NCI-H2171 treated with DMSO at 0.1 percent for 48 hours (cell line): ENCODE measurements at regions not wholly inside any gene's neighbourhood (a gene's known extent, or its start where the extent isn't known, plus 50 kb on each side); places are given as distances from the start of the nearest gene placed in this dataset.
"Not testable (repeated sequence)": the region's sequence is repeated elsewhere in the genome, so short reads cannot be mapped to it uniquely, and the experiment has no call there.

Experiments
- DNase-seq: peaks from one replicate; lab custom pipeline; 2025; lab: John Stamatoyannopoulos, UW

DNA sequence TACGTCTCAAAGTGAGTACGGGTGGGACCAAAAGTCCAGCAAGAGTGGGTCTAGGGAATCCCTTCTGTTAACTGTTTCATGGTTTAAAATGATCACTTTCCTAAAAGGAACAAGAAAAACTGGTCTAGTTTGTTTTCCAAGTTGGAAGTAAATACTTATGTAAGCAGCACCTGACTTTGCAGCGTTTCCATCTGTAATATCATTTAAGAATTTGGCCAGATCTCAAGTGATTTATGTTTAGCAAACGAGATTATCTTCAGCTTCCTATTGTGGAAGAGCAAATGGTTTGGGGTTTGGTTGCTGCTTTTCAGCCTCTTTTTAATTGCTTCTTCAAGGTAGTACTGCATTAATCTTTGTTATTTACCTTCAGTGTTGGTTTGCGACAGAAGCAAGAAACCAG lies 50.4 kb downstream of the FHIP1A start:
- no peak for DNase-seq

DNA sequence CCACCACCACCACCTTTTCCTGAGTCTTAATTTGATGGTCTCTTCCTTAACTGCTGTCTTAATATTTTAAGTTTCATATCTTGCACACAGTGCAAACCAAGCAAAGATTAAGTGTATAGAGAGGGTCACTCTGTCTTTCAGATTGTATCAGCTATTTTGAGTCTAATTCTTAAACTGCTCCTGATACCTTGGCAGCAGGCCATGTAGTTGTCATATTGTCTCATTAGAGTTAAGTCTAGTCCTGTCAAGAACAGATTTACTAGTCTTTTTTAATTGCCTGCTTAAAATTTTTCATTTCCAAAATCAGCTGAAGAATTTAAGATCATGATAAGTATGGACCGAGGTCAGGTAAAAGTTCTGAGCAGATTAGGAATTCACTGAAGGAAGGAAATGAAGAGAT lies 51.5 kb downstream of the FHIP1A start:
- DNase-seq = no peak

DNA sequence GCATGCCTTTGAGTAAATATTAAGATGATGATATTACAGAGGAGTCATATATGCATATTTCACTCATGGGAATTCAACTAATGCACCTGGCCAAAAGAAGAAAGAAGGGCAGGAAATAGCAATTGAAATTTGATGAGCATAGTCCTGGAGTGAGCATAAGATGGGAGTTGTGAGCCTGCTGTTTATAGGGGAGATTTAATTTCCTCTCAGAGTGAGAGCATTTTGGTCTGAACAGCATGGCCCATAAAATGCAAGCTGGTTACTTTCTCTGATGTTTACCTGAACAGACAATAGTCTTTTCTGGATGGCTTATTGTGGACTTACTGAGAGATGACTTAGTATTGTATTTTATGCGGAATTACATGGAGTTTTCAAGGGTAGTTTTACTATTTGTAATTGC lies 53.6 kb downstream of the FHIP1A start:
- DNase-seq = peak; percentile 75

DNA sequence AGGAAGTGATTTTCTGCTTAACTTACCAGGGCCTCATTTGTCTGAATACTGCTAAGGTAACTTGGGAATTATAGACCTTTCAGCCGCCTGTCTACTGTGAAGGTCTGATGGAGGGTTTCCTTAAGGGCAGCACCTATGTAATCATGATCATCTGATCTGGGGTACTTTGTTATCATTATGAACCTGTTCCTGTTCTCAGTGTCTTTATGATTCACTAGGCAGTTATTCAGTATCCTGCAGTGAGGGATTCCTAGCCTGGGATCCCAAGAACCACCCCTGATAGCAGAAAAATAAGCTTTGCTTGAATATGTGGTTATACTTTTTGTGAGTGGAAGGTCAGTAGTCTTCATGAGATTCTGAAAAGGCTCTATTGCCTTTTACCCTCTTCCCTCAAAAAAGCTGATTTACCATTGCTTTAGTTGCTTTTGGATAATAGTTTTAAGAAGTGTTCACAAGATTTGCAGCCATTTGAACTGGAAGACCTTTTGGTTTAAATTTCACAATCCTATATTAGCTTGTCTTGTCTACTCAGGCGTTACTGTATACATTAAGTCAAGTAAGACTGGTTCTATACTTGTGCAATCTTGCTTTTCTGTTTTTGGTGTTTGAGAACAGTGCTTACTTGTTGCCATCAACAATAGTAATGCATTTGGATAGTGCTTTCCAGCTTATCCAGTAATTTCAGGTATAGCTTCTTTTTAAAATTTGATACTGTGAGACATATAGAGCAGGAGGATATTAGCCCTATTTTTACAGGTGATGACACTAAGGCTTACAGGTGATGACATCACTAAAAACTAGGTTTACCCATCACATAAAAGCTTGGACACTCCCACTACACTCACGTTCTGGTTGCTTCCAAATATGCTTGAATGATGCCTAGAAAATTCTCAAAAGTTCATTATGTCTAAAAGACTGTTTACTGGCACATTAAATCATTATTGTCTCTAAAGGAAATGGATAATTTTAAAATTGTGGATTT lies 60.0 kb downstream of the FHIP1A start:
- no peak for DNase-seq

DNA sequence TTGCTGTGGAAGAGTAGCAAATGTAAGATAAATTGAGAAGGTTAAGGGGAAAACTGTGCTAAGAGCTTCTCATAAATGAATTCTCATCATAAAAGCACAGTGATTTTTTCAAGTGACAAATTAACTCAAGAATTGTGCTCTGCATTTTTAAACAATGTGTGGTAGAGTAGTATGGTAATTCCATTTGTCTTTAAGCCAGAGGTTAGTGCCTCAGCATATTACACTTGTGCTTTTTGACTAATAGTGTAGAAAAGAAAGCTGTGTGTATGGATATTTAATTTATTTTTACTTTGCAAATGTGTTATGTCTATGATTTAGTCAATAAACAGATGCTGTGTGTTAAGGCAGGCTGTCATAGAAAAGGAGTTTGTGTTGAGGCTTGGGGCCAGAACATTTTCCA lies 61.0 kb downstream of the FHIP1A start:
- no peak for DNase-seq

DNA sequence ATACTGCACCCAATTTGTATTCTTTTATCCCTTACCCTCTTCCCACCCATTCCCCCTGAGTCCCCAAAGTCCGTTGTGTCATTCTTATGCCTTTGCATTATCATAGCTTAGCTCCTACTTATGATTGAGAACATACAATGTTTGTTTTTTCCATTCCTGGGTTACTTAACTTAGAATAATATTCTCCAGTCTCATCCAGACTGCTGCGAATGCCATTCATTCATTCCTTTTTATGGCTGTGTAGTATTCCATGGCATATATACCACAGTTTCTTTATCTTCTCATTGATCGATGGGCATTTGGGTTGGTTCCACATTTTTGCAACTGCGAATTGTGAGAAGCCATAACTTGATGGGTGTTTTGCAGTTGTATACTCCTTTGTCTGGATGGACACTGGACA lies 62.8 kb downstream of the FHIP1A start:
- DNase-seq = no peak

DNA sequence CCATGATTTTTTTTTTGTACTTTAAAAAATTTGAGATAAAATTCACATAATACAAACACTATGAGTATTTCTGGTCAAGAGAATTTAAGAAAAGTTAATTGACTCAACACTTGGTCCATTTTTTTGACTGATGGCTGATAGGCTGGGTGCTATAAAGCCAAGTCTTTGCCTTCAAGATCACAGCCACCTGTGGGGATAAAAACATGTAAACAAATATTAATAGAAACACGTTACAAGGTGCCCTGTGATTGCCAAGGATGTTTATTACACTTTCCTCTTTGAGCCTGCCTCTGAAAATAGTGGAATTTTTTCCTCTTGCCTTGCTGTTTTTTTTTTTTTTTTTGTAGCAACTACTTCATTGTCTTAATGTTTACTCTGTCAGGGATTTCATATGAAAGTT lies 63.3 kb downstream of the FHIP1A start:
- DNase-seq = no peak

DNA sequence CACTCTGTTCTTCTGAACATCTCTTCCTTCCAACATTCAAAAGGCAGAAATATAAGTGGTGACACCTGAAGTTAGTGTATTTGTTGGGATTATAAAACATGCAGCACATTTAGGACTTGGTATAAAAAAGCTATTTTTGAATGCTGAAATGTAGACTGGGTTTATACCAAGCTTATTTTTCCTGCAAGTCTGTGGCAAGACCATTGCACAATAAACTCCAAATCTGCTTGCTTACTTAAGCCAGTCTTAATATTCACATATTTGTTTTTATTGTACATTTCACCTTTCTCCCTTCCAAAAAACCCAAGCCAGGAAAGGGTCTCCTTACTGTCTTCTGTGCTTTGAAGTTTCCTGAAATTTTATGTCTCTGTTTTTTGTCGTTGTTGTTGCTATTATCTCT lies 63.7 kb downstream of the FHIP1A start:
- no peak for DNase-seq

DNA sequence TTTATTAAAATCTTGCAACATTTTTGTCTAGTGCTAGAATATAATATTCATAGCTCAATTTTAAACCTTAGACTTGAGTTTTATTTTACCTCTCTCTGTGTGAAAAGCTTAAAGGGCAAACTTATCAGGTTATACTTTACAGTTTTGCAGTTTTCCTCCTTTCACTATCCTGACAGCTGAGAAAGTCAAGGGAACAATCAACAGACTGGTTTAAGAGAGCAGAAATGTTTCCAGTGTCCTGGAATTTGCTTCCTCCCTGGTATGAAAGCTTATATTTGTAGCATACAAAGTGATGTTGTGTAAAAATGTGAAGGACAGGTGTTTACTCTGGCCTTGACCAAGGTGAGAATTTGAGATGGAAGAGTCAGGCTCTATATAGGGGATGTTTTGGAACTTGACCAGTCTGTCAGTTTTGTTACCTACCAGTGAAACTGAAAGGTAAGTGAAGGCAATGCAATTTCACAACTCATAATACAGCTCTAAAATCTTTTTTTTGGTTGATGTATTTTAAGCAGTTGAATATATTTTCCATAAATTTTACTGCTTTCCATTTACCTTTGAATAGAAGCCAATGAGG lies 64.6 kb downstream of the FHIP1A start:
- DNase-seq = no peak

DNA sequence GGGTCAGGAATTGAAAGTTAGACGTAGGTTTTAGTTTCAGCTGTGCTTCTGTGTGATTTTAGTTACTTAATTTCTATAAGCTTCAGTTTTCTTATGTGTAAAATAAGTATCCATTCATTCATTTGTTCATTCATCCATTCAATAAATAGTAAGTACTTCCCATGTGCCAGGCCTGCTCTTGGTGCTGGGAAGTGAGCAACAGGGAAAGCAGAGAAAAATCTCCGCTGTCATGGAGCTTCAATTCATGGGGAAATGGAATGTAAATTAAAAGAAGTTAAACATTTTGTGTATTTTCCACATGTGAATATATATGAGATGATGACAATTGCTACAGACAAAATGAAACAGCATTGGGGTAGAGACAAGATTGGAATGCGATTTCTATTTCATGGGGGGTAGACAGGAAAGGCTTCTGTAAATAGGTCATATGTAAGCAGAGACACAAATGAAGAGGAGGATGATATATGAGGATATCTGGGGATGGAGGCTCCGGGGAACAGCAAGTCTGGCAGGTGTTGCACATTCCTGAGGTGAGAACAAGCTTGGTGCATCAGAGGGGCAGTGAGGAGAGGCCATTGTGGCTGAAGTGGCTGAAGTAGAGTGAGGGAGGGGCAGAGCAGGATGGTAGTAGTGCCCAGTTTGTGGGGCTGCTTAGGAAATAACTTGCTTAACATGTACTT lies 66.2 kb downstream of the FHIP1A start:
- DNase-seq = no peak

DNA sequence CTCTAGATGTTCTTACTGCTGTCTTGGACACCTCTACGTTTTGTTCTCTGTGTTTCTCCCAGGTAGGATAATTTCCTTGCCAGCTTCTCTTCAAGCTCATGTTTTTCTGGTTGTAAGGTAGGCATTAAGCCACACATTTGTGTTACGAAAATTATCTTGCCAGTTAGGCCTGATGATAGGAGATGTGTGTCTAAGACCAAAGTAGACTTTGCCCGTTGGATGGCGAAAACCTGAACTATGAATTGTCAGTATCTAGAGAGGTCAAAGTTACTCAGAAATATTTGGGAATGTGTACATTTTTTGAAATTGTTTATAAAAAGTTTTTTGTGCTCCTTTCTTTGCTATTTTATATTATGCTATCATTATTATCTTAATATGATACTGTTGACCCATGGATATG lies 72.8 kb downstream of the FHIP1A start:
- no peak for DNase-seq

DNA sequence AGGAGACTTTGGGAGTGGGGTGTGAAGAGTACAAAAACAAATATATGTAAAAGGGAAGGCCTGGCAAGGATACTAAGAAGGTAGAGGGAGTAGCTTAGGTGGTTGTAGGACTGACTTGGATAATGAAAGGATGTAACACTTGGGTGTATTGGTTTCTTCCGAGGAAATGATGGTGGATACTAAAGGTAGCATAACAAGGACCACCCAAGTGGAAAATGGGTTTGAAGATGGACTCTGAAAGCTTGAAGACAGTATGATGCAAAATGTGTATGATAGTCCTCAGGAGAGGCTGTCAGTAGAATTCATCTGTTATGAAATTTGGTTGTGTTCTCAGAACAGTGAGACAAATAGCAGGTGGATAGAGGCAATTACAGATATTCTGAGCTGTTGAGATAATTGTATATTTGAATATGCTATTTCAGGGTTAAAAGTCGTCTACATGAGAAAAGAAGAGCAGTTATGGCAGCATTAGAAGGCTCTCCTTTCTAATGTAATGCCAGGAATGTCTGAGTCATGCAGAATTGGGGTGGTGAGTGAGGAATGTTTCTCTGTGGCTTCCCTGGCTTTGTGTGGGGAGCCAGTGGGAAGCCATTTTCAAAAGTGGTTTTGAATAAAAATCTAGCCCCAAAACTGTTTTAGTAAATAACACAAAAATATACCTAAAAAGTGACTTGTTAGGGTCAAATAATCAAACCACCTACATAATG lies 75.6 kb downstream of the FHIP1A start:
- DNase-seq = no peak

DNA sequence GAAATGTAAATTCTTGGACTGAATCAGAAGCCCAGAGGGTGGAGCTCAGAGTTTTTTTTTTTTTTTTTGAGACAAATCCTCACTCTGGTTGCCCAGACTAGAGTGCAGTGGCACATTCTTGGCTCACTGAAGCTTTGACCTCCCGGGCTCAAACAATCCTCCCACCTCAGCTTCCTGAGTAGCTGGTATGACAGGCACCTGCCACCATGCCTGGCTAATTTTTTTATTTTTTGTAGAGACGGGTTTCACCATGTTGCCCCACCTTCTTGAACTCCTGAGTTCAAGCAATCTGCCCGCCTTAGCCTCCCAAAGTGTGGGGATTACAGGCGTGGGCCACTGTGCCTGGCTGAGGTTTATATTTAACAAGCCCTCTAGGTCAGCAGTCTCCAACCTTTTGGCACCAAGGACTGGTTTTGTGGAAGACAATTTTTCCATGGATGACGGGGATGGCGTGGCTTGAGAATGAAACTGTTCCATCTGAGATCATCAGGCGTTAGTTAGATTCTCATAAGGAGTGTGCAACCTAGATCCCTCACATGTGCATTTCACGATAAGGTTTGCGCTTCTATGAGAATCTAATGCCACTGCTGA lies 76.7 kb downstream of the FHIP1A start:
- DNase-seq = no peak

DNA sequence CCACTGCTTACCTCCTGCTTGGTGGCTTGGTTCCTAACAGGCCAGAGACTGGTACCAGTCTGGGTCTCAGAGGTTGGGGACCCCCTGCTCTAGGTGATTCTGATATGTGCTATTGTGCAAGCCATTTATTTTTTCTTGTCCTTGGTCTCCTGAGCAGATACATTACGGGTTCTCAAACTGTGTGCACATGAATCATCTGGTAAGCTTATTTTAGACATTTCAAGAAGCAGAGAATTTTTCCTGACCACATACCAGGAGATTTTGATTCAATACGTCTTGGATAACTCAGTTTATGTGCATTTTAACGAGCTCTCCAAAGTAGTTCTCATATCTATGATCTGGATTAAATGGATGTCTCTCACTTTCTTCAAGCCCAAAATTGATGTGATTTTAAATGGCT lies 77.2 kb downstream of the FHIP1A start:
- no peak for DNase-seq

DNA sequence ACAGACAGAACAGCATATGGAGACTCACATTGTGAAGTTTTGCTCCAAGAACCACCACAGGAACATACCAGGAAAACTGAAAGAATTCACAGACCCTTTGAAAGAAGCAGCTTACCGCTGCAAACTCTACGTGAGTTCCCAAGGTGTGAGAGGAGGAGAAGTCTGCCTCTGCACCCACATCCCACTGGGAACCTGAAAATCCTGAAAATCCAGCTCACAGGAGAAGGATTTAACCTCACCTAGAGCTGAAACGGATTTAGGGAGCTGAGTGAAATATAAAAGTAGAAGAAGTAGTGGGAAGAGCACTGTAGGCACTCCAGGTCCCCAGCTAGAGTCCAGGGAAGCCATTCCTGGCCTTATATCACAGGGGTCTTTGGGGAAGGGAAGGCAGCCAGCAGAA lies 80.0 kb downstream of the FHIP1A start:
- no peak for DNase-seq

DNA sequence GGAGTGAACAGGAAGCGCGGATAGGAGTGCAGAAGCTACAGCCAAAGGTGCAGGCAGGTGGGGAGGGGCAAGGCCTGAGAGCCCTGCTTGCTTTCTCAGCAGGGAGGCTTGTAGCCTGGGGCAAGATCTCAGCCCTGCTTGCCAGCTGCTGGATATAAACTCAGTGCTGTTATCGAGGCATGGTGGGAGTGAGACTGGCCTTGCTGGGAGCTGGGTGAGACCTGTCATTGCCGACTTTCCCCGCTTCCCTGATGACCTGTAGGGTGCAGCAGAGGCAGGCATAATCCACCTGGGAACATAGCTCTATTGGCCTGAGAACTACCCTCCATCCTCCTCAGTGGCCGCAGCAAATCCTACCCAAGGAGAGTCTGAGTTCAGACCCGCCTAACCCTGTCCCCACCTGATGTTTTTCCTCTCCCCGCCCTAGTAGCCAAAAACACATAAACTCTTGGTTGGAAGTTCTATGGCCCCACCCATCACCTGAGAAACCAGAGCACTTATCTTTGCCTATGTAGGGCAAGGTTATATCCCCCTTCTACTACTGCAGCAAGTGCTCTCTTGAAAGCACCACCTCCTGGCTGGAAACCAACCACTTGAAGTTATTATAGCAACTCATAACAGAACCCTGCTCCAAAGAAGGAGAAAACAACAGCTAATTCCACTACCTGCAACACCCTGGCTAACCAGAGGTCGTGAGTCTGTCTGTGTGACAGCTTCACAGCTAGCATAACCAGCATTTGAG lies 80.7 kb downstream of the FHIP1A start:
- no peak for DNase-seq

DNA sequence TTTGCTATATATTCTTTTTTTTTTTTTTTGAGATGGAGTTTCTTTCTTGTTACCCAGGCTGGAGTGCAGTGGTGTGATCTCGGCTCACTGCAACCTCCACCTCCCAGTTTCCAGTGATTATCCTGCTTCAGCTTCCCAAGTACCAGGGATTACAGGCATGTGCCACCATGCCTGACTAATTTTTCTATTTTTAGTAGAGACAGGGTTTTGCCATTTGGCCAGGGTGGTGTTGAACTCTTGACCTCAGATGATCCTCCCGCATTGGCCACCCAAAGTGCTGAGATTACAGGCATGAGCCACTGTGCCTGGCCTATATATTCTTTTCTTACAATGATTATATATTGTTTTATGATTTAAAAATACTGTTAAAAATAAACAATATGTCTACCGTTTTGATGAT lies 86.6 kb downstream of the FHIP1A start:
- DNase-seq = not testable (repeated sequence)

DNA sequence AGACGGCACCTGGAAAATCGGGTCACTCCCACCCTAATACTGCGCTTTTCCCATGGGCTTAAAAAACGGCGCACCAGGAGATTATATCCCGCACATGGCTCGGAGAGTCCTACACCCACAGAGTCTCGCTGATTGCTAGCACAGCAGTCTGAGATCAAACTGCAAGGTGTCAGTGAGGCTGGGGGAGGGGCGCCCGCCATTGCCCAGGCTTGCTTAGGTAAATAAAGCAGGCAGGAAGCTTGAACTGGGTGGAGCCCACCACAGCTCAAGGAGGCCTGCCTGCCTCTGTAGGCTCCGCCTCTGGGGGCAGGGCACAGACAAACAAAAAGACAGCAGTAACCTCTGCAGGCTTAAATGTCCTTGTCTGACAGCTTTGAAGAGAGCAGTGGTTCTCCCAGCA lies 102.6 kb downstream of the FHIP1A start:
- DNase-seq = not testable (repeated sequence)

DNA sequence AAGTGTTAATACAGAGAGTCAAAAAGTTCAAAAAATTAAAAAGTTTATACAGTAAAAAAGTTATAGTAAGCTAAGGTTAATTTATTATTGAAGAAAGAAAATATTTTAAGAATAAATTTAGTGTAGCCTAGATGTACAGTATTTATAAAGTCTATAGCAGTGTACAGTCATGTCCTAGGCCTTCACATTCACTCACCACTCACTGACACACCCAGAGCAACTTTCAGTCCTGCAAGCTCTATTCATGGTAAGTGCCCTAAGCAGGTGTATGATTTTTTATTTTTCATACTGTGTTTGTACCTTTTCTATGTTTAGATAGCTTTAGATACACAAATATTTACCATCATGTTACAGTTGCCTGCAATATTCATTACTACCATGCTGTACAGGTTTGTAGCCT lies 108.9 kb downstream of the FHIP1A start:
- no peak for DNase-seq

DNA sequence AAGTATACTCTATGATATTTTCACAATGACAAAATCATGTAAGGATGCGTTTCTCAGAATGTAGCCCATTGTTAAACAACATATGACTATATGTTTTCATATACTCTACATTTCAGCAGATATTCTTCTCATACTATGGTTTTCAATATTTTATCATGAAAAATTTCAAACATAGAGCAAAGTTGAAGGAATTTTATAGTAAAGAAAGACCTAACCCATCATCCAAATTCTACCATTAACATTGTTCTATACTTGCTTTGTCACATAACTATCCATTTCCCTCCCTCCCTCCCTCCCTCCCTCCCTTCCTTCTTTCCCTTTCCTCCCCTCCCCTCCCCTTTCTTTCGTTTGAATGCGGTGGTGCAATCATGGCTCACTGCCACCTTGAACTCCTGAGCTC lies 109.4 kb downstream of the FHIP1A start:
- no peak for DNase-seq

DNA sequence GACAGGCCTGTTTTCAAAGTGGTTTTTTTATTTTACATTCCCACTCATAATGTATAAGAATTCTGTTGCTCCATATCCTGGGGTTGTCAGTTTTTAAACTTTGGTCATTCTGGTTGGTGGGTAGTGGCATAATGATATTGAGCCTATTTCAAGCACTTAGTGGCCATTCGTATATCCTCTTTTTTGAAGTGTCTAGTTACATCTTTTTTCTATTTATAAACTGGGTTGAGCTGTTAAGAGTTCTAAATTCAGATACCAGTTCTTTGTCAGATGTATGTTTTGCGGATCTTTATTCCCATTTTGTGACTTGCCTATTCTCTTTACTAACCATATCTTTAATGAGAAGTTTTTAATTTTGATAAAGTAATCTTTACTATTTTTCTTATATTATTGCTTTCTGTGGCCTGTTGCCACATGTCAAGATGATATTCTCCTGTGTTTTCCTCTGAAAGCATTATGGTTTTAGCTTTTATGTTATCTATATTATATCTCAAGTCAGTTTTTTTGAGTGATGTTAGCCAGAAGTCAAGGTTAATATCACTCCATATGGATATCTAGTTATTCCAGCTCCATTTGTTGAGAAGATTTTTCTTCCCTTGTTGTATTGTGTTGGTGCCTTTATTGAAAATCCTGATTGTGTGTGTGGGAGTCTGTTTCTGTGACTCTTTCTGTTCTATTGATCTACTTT lies 110.9 kb downstream of the FHIP1A start:
- no peak for DNase-seq
